GM11168 (cell line): ENCODE measurements at regions not wholly inside any gene's neighbourhood (a gene's known extent, or its start where the extent isn't known, plus 50 kb on each side); places are given as distances from the start of the nearest gene placed in this dataset.

ENCODE experiments used
- in situ Hi-C: fragments of 300-500 bp; cut with MboI; formaldehyde crosslinking; loops from one replicate; pipeline ENCODE4 v1.12.0; 2022; ENCODE audit warnings: low sequenced_read_pairs; ENCODE audit not compliant: unreplicated experiment

DNA sequence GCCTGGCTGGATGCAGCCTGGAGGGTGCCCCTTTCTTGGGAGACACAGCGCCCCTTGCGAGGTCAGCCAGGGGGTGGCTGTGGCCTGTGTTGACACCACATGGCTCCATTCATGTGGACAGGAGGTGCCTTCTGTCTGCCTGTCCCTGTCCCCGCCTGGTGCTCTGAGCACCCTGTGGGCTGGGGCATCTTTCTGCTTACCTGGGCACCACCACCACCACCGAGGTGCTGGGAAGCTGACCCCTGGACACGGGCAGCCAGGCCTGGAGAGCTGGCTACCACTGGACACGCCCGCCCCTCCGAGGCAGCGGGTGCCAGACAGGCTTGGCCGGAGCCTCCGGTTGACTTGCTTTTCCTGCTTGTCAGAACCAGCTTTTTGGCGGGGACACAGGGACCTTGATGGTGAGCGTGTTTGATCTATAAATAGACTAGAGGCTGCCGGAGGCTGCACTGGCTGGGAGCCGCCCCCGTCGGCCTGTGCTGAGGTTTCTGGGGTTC lies 121.3 kb upstream of the GSE1 start:
- in situ Hi-C loops: loop anchor here (10.0 kb wide), 1 partner anchor 113 kb away; no protein-coding TSS in a partner anchor

DNA sequence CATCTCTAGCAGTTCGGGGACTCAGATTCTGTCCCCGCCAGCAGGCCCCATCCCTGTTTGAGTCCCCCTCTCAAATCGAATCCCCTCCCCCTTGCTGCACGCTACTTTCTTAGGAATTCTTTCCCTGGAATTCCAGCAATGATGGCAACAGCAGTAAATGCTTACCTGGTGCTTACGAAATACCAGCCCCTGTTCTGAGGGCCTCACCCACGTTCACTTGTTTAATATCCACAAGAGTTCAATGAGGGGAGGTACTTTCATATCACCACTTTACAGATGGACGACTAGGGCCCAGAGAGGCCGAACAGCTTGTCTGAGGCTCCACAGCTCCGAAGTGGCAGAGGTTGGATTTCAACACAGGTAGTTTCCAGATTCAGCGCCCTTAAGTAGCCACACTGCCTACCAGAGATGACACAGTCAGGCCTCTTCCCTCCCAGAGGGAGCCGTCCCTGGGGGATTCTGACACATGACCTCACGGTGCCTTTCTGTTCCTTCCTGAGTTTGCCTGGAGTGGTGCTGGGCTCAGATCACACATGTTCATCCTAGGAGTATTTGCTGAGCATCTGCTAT lies 120.7 kb upstream of the GSE1 start:
- in situ Hi-C loops: loop anchor here (10.0 kb wide), 1 partner anchor 112 kb away; no protein-coding TSS in a partner anchor

DNA sequence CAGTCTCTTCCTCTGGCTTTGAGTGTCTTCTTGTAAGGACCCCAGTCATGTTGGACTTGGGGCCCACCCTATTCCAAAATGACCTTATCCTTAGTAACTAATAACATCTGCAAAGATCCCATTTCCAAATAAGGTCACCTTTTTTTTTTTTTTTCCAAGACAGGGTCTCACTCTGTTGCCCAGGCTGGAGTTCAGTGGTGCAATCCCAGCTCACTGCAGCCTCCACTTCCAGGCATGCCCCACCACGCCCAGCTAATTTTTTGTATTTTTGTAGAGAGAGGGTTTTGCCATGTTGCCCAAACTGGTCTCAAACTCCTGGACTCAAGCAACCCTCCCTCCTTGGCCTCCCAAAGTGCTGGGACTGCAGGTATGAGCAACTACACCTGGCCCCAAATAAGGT lies 118.8 kb upstream of the GSE1 start:
- in situ Hi-C loops: loop anchor here (10.0 kb wide), 1 partner anchor 110 kb away; no protein-coding TSS in a partner anchor

DNA sequence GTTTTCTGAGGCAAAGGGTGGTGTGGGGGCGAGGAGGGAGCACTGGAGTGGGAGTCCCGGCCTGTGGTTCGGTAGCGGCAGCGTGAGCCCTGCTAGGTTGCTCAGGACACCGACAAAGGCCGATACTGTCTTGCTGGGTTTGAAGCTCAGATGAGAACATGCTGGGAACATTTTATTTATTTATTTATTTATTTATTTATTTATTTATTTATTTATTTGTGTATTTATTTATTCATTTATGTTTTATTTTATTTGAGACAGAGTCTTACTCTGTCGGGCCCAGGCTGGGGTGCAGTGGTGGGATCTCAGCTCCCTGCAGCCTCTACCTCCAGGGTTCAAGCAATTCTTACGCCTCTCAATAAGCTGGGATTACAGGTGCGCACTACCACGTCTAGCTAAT lies 117.9 kb upstream of the GSE1 start:
- in situ Hi-C loops: loop anchor here (10.0 kb wide), 1 partner anchor 110 kb away; no protein-coding TSS in a partner anchor

DNA sequence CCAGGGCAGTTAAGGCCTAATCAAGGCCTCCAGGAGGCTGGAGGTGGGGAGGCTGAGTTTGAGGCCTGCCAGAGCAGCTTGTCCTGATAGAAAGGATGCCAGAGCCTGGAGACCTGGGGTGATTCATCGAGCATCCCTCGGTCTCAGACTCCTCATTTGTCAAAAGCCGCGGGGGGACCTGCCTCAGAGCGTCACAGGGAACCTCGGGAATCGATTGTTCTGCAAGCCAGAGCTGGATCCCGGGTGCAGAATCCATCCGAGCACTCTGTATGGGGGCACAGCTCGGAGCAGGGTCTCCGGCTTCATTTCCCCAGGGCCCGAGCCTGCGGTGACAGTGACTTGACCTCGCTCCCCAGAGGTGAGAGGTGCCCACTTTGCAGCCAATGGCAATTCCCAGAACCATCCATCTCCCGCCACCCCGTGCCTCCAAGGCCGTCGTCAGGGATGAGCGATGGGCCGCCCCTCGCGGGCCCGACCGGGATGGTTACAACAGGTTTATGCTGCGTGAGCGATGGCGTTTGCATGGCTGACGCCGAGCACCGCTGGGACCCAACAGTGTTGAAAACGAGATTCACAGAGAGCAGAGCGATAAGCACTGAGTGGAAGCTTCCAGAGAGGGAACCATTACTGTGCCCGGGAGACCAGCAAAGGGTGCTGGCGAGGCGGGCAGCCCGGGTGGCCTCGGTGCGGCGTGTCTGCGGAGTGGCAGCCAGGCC lies 117.1 kb upstream of the GSE1 start:
- in situ Hi-C loops: loop anchor here (10.0 kb wide), 1 partner anchor 109 kb away; no protein-coding TSS in a partner anchor

DNA sequence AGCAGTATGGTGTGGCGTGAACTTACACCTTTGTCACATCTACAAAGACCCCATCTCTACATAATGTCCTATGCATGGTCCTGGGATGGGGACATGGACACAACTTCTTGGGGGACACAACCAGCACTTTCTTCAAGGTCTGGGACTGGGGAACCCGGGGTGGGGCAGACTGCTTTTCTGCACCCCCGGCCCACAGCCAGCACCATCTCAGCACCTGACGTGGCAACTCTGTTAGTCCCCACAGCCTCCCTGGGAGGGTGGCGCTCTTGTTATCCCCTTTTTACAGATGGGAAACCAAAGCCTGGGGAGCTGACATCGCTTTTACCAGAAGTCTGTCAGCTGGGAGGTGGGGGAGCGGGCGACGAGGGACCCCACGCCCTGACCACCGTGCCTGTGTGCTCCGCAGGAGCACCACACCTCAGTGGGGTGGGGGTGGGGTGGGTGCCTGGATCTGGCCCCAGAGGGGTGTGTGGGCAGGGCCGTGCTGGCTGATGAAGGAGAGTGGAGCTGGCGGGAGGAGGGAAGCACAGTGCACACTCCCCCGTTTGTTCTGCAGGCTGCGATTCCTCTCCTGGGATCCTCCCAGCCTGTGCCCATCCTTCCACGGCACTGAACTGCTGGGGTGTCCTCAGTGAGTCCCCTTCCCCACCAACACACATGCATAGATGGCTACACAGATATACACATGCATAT lies 115.4 kb upstream of the GSE1 start:
- in situ Hi-C loops: loop anchor here (10.0 kb wide), 1 partner anchor 107 kb away; no protein-coding TSS in a partner anchor

DNA sequence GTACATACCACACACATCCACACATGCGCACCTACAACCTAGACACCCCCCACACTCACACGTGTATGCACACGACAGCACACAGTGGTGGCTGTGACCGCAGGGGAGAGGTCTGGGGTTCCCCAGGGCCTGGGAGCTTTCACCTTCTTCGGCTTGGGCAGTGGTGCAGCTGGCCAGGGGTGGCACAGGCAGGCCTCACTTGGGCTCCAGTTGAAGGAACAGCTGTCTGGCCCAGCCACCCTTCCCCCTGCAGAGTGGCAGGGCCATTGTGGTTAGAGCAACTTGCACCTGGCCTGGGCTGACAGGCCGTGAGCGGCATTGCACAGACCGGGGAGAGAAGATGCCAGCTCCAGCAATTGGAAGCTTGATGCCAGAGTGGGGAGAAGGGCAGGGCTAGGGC lies 114.5 kb upstream of the GSE1 start:
- in situ Hi-C loops: loop anchor here (10.0 kb wide), 1 partner anchor 106 kb away; no protein-coding TSS in a partner anchor

DNA sequence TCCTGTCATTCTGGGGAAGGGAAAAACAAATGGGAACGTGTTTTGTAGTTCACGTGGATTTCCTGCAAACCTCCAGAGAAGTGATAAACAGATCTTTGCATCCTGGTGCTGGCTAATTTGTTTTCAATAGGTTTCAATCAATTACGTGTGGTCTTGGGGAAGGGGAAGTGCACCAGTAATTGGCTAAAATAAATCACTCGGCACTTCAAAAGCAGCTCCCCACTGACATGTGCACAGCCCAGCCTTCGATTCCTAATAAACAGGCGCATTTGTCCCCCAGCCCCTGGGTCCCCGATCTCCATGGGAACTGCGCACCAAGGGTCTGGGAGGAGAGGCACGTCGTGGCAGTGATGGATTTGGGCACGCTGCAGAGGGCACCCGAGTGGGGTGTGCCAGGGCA lies 112.9 kb upstream of the GSE1 start:
- in situ Hi-C loops: no loop called here

DNA sequence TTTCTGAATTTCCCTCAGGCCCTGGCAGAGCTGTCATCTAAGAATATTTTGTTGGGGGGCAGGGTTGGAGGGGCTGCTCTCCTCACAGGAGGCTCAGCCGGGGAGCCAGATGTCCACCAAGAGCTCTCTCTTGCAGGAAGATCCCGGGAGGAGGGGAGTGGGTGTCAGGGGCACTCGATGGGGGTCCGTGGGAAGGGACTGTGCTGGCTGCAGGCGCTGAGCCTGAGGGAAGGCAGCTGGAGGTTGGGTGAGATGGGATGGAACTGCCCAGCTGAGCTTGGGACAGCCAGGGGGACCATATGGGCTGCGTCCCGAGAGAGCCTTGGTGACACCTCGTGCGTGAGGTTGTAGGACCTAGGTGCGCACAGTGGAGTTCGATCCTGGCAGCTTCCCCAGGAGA lies 111.2 kb upstream of the GSE1 start:
- in situ Hi-C loops: no loop called here

DNA sequence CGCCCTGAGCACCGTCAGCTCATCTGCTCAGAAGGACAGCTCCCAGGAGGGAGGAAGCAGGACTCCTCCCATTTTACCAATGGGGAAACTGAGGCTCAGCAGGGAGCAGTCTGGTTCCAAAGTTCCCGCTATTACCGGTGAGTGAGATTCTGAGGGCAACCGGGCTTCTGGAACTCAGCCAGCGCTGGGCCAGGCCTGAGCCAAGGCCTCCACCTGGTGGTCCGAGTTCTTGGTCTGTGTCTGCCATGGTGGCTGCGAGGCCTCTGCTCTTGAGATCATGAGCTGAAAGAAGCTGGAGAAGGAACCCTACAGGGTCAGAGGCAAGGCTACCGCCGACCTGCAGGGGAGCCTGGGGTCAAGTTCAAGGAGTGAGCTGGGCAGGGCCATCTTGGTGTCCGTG lies 110.8 kb upstream of the GSE1 start:
- in situ Hi-C loops: no loop called here

DNA sequence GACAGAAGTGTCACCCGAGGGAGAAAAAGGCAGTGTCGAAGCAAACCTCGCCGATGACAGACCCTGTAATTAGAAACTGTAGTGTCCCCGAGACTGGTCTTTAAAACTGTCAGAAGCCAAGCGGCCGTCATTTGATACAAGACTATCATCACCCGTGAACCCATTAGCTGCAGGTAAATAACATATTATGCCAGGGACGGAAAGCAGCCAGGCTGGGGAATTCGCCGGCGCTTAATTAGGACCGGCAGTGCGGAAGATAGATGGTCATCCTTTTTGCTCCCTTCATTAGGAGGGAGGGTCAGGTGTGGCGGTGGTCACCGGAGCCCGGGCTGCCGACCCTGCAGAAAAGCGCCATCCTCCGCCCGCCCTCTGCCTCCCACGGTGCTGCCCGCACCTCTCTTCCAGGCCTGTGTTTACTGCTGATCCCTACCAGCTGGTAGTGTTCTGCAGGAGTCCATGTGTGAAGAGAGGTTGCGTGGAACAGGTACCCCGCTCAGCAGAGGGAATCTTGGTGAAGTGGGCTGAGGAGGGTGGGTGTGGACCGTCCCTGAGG lies 109.4 kb upstream of the GSE1 start:
- in situ Hi-C loops: no loop called here

DNA sequence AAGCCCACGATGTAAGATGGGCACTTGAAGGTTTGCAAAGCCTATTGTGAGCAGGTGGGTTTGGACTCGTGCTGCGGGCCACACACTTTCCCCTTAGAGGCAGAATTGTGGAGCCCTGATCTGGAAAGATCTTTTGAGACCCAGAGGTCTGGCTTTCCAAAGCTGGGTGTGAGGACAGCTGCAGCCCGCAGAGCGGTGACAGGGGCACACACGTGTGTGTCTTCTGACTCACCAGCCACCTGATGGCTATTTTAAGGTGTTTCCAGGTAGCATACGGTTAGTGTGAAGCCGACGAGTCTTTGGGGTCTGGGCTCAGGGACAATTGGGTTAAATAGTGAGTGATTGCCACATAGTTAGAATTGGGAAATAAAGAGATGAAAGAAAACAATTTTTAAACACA lies 108.9 kb upstream of the GSE1 start:
- in situ Hi-C loops: no loop called here

DNA sequence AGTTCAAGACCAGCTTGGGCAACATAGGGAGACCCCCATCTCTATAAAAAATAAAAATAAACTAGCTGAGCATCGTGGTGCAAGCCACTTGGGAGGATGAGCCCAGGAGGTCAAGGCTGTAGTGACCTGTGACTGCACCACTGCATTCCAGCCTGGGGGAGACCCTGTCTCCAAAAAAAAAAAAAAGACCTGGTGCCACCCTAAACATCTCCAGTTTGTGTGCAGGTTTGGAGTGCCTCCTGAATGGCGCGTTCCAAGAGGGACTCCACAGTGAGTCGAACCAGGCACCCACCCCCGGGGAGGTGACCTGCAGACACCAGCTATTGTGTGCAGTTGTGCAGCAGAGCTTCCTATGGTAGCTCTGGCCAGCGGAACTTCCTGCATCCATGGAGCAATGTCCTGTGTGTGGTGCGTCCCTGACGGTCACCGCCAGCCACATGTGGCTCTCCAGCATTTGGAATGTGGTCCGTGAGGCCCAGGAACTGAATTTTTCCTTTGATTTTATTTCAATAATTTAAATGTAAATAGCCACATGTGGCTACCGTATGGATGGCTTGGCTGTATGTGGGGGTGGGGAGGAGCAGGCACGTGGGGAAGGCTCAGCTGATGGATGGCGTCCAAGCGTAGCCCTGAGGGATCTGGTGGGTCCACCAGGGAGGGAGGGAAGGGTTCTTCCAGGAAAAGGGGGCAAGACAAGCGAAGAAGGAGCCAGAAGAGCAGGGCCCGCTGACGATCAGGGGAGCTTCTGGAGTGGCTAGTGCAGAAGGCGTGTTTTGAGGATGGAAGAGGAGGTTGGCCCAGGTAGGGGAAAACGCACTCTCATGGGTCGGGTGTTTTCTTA lies 107.1 kb upstream of the GSE1 start:
- in situ Hi-C loops: no loop called here

DNA sequence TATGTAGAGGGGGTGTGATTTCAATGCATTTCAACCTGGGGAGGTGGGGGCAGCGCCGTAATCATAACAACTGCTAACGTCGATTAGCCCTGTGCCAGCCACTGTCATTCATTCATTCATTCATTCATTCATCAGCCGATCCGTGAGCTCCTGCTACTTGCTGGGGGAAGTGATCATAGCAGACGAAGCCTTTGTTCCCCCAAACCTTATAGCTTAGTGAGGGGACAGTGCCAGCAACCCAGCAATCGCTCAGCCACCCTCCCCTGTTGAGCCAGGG lies 106.5 kb upstream of the GSE1 start:
- in situ Hi-C loops: no loop called here

DNA sequence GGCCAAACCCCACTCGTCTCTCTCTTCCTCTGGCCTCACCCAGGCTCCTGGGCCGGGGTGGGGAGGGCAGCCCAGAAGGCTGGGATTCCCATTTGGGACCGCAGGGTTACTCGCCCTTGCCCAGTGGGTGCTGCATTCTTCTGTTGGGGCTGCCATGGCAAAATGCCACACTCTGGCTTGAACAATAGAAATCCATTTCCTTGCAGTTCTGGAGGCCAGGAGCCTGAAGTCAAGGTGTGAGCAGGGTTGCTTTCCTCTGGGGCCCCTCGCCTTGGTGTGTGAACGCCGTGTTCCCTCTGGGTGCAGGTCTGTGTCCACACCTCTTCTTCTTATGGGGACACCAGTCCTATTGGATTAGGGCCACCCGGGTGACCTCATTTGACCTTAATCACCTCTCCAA lies 105.8 kb upstream of the GSE1 start:
- in situ Hi-C loops: no loop called here

DNA sequence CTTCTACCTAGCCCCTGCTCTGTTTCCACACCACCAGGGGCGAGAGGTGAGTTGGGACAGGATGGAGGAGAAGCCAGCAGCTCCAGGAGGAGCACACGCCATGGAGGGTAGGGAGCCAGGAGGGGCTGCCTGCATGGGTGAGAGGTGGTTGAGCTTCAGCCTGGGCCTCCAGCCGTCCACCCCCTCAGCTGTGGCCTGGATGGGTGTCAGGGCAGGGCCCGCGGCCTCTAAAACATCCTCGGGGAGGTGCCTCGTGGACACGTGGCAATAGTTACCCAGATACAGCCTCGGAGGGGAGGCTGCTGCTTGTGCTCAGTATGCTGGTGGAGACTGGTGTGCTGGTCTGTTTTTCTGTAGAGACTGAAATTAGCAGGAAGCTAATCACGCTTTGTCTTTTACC lies 104.7 kb upstream of the GSE1 start:
- in situ Hi-C loops: no loop called here

DNA sequence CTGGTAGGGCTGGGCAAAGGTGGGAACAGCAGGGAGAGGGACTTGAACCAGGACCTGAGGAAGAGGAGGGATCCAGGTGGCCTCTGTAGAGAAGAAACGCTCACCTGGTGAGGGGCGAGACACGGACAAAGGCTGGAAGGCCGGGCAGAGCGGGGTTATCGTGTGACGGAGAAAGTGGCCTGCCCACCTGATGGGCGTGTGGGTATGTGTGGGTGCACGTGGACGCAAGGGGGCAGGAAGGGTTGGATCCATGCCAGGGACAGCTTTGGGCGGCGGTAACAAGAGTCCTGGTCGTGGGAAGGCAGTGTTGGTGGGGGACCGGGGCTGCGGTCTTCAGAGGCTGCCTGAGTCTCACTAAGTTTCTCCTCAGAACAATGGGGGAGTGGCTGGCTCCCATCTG lies 104.1 kb upstream of the GSE1 start:
- in situ Hi-C loops: no loop called here

DNA sequence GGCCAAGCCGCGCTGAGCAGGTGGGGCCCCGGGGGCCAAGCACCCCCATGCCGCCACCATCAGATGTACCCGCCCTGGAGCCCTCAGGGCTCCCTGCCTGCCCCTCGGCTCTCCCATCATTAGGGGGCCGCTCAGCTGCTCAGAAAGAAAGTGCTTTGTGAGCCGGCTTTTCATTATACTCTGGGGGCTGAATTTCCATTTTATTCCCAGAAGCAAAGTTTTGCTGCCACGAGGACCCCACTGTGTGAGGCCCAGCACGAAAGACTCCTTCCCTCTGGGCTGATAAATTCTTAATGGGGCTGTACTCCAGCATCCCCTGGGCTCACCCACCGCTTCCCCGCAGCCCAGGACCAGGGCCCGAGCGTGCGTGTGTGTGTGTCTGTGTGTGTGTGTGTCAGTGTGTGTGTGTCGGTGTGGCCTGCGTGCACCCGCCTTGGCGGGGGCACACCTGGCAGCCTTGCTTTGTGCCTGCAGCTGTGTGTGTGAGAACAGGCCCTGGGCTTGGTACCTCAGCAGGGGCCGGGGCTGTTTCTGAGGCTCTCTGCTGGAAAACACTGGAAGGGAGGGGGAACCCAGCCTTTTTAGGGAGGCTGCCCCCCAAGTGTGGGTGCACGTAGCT lies 103.0 kb upstream of the GSE1 start:
- in situ Hi-C loops: no loop called here

DNA sequence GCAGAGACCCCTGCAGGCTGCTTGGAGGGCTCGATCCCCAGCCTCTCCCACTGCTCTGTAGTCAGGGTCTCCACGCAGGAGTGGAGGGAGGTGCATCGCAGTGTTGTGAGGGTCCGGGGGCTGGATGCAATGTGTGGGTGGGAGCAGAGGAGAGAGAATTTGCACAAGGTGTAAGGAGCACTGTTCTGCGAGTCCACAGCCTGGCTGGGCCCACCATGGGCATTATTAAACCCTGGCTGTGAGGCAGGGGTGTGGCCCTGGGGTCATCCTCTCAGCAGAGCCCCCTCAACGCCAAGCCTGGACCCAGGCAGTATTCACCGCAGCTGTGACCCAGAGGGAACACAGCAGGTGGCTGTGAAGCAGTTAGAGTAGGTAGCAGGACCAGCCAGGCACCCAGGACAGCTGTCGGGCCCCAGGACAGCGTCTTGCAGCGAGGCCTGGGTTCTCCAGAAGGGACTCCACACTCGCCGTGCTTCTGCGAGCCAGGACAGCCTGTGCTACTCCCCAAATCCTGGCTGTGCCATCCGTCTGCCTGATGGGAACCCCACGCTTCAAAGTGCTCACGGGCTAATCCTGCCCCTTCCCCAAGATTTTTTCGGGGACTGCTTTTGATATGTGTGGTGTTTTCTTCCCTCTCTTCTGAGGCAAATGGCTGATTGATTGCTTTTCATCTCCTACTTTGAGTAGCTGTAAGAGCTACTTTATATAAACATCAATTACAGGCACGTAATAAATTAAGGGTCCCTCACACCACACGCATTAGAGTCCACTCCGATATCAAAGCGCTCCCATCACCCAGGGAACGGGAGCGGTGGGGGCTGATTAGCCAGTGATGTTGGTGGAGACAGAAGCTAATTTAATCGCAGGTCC lies 100.9 kb upstream of the GSE1 start:
- in situ Hi-C loops: no loop called here
